Left lung (tissue), 4 donors: ENCODE measurements at regions not wholly inside any gene's neighbourhood (a gene's known extent, or its start where the extent isn't known, plus 50 kb on each side); places are given as distances from the start of the nearest gene placed in this dataset.
A peak's percentile ranks its signal among the peaks of the same experiment; 100 is the strongest.

Source experiments
- ATAC-seq: fragments of 200-7000 bp; cut with Tn5 transposase; one replicate; pipeline ENCODE4 v1.9.1; 2020; ENCODE audit warnings: moderate library complexity
- DNase-seq, 4 donors: peaks; one replicate each; pipeline ENCODE4 v3.0.0-alpha.2; 2013 to 2020
- H3K27ac ChIP-seq, 2 donors: fragments of 200-600 bp; sonication (generic) in 1 of 2; one replicate each; pipeline versions ENCODE4 v1.5.0 to v1.8.0; 2020 to 2021
- H3K27me3 ChIP-seq, 2 donors: fragments of 200-600 bp; sonication (generic) in 1 of 2; one replicate each; pipeline versions ENCODE4 v1.5.0 to v1.8.0; 2020 to 2021
- H3K36me3 ChIP-seq, 2 donors: fragments of 200-600 bp; sonication (generic) in 1 of 2; one replicate each; pipeline versions ENCODE4 v1.5.0 to v1.8.0; 2020 to 2021
- H3K4me1 ChIP-seq, 2 donors: fragments of 200-600 bp; one replicate each; pipeline ENCODE4 v1.8.0; 2021
- H3K4me3 ChIP-seq, 2 donors: fragments of 200-600 bp; sonication (generic) in 1 of 2; one replicate each; pipeline versions ENCODE4 v1.5.0 to v1.8.0; 2020 to 2021; ENCODE audit warnings: mild to moderate bottlenecking in 1 of 2
- H3K9me3 ChIP-seq, 2 donors: fragments of 200-600 bp; sonication (generic) in 1 of 2; one replicate each; pipeline versions ENCODE4 v1.5.0 to v1.8.0; 2020 to 2021
- intact Hi-C, 2 donors: fragments of 100-400 bp; cut with DNase I; formaldehyde crosslinking; loops; one replicate each; pipeline versions ENCODE4 v1.11.2 to v1.14.2; 2022
- TF ChIP-seq, protein P1 (sequence below), 2 donors: fragments of 200-600 bp; sonication (generic) in 1 of 2; IDR thresholded peaks; one replicate each; pipeline versions ENCODE4 v1.5.0 to v1.8.0; 2021; ENCODE audit warnings: antibody characterized with exemption in 2 of 2
- donor health status: DM: no; HTN: yes; CAD: no.
- donor health status: DM: no; HTN: no; CAD: no.

DNA sequence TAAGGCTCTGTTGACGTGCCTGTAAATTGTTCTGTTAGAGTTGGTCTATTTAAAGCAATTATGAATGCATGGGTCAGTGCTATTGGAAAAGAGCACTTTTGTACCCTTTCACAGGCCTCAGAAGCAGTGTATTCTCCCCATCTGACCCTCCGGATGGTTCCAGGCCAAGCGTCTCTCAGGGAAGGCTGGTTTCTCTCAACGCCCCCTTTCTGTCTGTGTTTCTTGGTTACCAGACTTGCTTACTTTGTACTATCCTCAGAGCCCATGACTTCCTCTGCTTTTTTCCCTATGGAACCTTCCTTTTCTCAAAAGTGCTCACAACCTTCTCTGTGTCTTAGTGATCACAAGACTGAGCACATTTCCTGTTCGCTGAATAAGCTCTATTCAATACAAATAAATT, 559.3 kb upstream of the ZFP42 start:
- no peaks in the 10 kb centered on the region for H3K4me1 ChIP-seq
- H3K36me3 ChIP-seq, result no peaks in the 10 kb centered on the region
- H3K9me3 ChIP-seq, result peaks cover 0 to 12% of the 10 kb centered on the region in 2 donors
- H3K27ac ChIP-seq, result no peak overlapping the region
- H3K27me3 ChIP-seq, result no peaks in the 10 kb centered on the region
- intact Hi-C loops, result no loop called here
- no peak overlapping the region for H3K4me3 ChIP-seq
- TF ChIP-seq, protein P1, sequence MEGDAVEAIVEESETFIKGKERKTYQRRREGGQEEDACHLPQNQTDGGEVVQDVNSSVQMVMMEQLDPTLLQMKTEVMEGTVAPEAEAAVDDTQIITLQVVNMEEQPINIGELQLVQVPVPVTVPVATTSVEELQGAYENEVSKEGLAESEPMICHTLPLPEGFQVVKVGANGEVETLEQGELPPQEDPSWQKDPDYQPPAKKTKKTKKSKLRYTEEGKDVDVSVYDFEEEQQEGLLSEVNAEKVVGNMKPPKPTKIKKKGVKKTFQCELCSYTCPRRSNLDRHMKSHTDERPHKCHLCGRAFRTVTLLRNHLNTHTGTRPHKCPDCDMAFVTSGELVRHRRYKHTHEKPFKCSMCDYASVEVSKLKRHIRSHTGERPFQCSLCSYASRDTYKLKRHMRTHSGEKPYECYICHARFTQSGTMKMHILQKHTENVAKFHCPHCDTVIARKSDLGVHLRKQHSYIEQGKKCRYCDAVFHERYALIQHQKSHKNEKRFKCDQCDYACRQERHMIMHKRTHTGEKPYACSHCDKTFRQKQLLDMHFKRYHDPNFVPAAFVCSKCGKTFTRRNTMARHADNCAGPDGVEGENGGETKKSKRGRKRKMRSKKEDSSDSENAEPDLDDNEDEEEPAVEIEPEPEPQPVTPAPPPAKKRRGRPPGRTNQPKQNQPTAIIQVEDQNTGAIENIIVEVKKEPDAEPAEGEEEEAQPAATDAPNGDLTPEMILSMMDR (IDR thresholded peaks at IDR 0.05), result no peak
- DNase-seq (no peak), ATAC-seq (no peak)

DNA sequence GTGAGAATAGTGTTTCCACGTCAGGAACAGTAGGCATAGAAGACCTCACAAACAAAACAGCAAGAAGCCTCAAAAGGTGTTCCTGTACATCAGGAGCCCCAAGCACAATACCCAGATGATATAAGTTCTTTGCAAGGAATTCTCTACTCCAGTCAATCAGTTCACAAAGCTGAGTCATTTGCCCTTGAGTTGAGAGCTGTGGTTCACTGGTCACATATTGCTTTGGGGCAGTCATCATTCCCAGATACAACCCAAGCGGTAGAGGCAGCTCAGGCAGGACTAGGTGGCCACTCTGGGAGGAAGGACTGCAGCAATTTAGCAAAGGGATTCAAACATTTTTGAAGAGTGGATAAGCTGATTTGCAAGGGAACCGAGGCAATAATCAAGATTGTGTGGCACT, 551.5 kb upstream of the ZFP42 start:
- no peak overlapping the region for H3K27ac ChIP-seq
- intact Hi-C loops, result no loop called here
- peaks cover 0 to 3% of the 10 kb centered on the region in 2 donors for H3K9me3 ChIP-seq
- no peaks in the 10 kb centered on the region for H3K36me3 ChIP-seq
- no peaks in the 10 kb centered on the region for H3K27me3 ChIP-seq
- no peak for DNase-seq
- H3K4me3 ChIP-seq, result no peak overlapping the region
- no peak for ATAC-seq
- H3K4me1 ChIP-seq, result no peaks in the 10 kb centered on the region
- TF ChIP-seq, protein P1 (IDR thresholded peaks at IDR 0.05), result no peak

DNA sequence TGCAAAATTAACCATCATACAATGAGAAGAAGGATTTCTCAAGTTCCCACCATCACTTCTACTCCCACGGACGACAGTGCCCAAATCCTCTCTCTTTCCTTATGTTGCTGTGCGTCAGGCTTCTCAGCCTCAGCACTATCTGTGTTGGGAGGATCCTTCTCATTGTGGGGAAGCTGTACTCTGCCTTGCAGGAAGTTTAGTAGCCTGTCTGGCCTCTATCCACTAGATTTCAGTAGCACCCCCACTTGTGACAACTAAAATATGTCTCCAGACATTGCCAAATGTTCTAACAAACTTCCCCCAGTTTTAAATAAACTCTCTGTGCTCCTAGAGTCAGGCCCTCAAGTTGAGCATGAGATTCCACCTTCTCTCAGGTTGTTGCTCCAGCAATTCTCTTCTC, 545.9 kb upstream of the ZFP42 start:
- no peaks in the 10 kb centered on the region for H3K27me3 ChIP-seq
- ATAC-seq, result no peak
- no peak overlapping the region for H3K27ac ChIP-seq
- H3K36me3 ChIP-seq, result no peaks in the 10 kb centered on the region
- peak in 1 of 4 donors; percentile 14 for DNase-seq
- no peak overlapping the region for H3K4me3 ChIP-seq
- no peaks in the 10 kb centered on the region for H3K4me1 ChIP-seq
- H3K9me3 ChIP-seq, result no peaks in the 10 kb centered on the region
- intact Hi-C loops, result no loop called here
- TF ChIP-seq, protein P1 (IDR thresholded peaks at IDR 0.05), result no peak

DNA sequence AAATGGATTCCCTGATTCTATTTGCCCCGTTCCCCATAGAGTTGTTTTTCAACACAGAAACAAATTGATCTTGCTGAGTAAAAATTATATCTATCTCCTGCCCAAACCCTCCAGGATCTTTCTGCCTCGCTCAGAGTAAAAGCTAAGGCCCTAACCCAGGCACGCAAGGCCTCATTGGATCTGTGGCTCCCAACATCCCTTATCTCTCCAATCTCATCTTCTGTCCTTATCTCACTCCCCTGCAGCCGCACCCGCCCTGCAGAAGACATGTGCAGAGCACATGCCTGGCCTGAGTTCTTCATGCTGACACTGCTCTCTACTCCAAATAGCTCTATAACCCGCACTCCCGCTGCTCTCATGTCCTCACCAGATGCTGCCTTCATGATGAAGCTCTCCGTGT, 543.8 kb upstream of the ZFP42 start:
- Histone ChIP-seq H3K36me3 (no peaks in the 10 kb centered on the region), H3K4me3 (no peak overlapping the region), H3K27ac (no peak overlapping the region), H3K27me3 (no peaks in the 10 kb centered on the region), H3K9me3 (no peaks in the 10 kb centered on the region), H3K4me1 (no peaks in the 10 kb centered on the region)
- DNase-seq, result no peak
- intact Hi-C loops, result no loop called here
- ATAC-seq, result no peak
- TF ChIP-seq, protein P1 (IDR thresholded peaks at IDR 0.05), result no peak

DNA sequence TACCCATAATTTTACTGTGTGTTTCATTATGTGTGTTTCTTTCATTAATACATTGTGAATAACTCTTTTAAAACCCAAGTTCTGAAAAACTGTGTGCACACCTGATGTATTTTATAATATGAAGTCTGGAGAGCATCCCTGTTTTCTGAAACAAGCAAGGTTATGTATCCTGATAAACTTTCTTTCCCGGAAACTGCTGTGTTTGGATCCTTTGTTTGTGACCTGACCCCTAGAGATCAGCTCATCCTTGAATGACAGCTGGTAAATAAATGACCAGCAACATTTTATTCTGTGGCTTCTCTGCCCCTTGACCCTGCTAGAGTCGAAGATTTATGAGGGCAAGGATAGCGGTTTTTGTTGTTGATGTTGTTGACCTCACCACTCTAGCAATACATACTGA, 535.6 kb upstream of the ZFP42 start:
- DNase-seq (no peak), ATAC-seq (no peak)
- intact Hi-C loops, result no loop called here
- Histone ChIP-seq H3K4me1 (no peaks in the 10 kb centered on the region), H3K27me3 (no peaks in the 10 kb centered on the region), H3K4me3 (no peak overlapping the region), H3K9me3 (no peaks in the 10 kb centered on the region), H3K27ac (no peak overlapping the region), H3K36me3 (no peaks in the 10 kb centered on the region)
- TF ChIP-seq, protein P1 (IDR thresholded peaks at IDR 0.05), result no peak
